OCI-LY7 (cell line): ENCODE measurements at regions not wholly inside any gene's neighbourhood (a gene's known extent, or its start where the extent isn't known, plus 50 kb on each side); places are given as distances from the start of the nearest gene placed in this dataset.

Experiments used
- EZH2phosphoT487 ChIP-seq: fragments of 200-600 bp; sonication (generic); IDR thresholded peaks from 2 replicates; pipeline ENCODE4 v1.6.1; 2018; ENCODE audit warnings: low read depth, borderline replicate concordance, mild to moderate bottlenecking, mixed run types, antibody characterized with exemption, low read length, moderate library complexity, mixed read lengths
- TF ChIP-seq, protein P1 (sequence below): fragments of 200-600 bp; sonication (generic); conservative IDR thresholded peaks from 2 replicates; pipeline ENCODE4 v1.5.1; 2014; ENCODE audit warnings: mild to moderate bottlenecking, antibody characterized with exemption, low read length, moderate library complexity, mixed read lengths

DNA sequence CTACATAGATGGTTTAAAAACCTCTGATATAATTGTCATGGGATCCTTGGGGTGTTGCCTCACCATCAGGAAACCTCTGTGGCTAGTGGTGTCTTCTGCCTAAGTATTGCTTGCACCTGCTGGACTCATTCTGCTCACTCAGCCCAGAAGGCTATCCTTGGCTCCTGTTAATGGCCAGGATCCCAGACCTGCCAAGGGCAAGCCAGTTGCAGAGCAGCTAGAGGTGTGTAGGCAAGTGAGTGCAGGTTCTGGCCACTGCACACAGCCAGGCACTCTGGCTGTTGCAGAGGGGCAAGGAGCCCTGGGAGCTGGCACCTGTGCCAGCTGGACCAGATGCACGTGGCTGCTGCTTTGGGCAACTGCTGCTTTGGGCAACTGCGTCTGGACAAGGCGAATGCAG, 1125.8 kb downstream of the SI start:
- TF ChIP-seq, protein P1, sequence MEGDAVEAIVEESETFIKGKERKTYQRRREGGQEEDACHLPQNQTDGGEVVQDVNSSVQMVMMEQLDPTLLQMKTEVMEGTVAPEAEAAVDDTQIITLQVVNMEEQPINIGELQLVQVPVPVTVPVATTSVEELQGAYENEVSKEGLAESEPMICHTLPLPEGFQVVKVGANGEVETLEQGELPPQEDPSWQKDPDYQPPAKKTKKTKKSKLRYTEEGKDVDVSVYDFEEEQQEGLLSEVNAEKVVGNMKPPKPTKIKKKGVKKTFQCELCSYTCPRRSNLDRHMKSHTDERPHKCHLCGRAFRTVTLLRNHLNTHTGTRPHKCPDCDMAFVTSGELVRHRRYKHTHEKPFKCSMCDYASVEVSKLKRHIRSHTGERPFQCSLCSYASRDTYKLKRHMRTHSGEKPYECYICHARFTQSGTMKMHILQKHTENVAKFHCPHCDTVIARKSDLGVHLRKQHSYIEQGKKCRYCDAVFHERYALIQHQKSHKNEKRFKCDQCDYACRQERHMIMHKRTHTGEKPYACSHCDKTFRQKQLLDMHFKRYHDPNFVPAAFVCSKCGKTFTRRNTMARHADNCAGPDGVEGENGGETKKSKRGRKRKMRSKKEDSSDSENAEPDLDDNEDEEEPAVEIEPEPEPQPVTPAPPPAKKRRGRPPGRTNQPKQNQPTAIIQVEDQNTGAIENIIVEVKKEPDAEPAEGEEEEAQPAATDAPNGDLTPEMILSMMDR = no peak
- no peak for TF ChIP-seq EZH2phosphoT487
